ENCODE measurements at regions not wholly inside any gene's neighbourhood (a gene's known extent, or its start where the extent isn't known, plus 50 kb on each side); places are given as distances from the start of the nearest gene placed in this dataset.

DNA sequence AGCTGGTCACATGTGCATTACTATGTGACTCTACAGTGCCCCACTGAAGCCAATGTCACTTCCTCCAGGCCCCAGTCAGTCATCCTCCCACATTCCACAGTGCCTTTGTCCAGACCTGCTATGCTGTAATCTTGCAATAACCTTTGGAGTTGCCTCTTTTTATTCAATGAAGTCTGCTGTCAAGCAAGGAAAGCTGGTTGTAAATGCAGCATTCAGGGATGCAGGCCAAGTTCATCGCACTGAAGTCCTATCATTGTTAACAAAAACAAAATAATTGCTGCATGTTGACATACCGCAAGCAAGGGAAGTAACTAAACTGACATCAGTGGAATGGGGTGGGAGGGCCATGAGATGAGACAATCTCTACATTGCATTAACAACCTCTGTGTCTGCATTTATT is 131.2 kb upstream of the CDYL start:
- peaks cover 0 to 13% (median 8%) of the 10 kb centered on the region in 9 donors for H3K4me1 ChIP-seq
- H3K27ac ChIP-seq, result no peak overlapping the region
- H3K27me3 ChIP-seq, result peaks cover 0 to 3% (median 0%) of the 10 kb centered on the region in 7 donors
- TF ChIP-seq, protein P1, sequence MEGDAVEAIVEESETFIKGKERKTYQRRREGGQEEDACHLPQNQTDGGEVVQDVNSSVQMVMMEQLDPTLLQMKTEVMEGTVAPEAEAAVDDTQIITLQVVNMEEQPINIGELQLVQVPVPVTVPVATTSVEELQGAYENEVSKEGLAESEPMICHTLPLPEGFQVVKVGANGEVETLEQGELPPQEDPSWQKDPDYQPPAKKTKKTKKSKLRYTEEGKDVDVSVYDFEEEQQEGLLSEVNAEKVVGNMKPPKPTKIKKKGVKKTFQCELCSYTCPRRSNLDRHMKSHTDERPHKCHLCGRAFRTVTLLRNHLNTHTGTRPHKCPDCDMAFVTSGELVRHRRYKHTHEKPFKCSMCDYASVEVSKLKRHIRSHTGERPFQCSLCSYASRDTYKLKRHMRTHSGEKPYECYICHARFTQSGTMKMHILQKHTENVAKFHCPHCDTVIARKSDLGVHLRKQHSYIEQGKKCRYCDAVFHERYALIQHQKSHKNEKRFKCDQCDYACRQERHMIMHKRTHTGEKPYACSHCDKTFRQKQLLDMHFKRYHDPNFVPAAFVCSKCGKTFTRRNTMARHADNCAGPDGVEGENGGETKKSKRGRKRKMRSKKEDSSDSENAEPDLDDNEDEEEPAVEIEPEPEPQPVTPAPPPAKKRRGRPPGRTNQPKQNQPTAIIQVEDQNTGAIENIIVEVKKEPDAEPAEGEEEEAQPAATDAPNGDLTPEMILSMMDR (IDR thresholded peaks at IDR 0.05), result no peak
- intact Hi-C loops (cut with DNase I), result loop anchor here in 5 of 10 donors (5.0 to 10.0 kb wide), 2 partner anchors 130 to 132 kb away; partner anchors contain the start of gene CDYL (in 5 of the 5)
- 67 to 70% methylated on average over 2 of the region's 2 CpGs for WGBS, 2 donors
- H3K9me3 ChIP-seq, result peaks cover 0 to 7% (median 0%) of the 10 kb centered on the region in 11 donors
- no peak for ATAC-seq
- no peak overlapping the region for H3K4me3 ChIP-seq
- no peak for DNase-seq
- H3K36me3 ChIP-seq, result no peaks in the 10 kb centered on the region

DNA sequence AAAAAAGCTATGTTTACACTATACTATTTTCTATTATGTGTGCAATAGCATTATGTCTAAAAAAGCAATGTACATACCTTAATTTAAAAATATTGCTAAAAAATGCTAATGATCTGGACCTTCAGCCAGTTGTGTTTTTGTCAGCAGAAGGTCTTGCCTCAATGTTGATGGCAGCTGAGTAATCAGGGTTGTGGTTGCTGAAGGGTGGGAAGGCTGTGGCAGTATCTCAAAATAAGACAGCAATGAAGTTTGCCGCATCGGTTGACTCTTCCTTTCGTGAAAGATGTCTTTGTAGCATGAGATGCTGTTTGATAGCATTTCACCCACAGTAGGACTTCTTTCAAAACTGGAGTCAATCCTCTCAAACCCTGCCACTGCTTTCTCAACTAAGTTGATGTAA is 134.7 kb upstream of the CDYL start:
- H3K4me3 ChIP-seq, result no peak overlapping the region
- H3K9me3 ChIP-seq, result peaks cover 0 to 7% (median 0%) of the 10 kb centered on the region in 11 donors
- H3K4me1 ChIP-seq, result no peaks in the 10 kb centered on the region
- TF ChIP-seq, protein P1 (IDR thresholded peaks at IDR 0.05), result no peak
- H3K36me3 ChIP-seq, result no peaks in the 10 kb centered on the region
- ATAC-seq, result no peak
- no peak for DNase-seq
- H3K27me3 ChIP-seq, result no peaks in the 10 kb centered on the region
- H3K27ac ChIP-seq, result no peak overlapping the region
- WGBS, 2 donors, result 97 to 99% methylated on average over 3 of the region's 3 CpGs
- intact Hi-C loops (cut with DNase I), result loop anchor here in 2 of 10 donors (10.0 kb wide), 1 partner anchor 133 kb away; the partner anchor contains the start of gene CDYL (in 2 of the 2)

DNA sequence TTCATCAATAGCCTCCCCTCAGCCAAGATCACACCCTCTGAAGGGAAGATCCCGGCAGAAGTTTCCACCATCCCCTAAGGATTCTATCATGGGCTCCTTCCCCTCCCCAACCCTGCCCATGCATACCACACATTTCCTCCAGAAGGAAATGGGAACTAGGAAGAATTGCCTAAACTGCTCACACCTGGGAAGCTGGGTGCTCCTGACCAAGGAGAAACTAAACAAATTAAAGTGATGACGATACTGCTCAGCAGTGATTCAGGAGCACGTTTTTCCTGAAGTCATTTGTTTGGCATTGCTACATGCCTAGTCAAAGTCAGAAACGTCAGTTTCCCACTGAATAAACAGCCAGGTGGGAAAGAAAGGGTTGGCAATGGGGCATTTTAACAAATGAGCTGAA is 136.1 kb upstream of the CDYL start:
- DNase-seq, result no peak
- Histone ChIP-seq H3K27ac (no peak overlapping the region), H3K9me3 (peaks cover 0 to 7% (median 0%) of the 10 kb centered on the region in 11 donors), H3K4me3 (no peak overlapping the region), H3K36me3 (no peaks in the 10 kb centered on the region), H3K4me1 (no peaks in the 10 kb centered on the region), H3K27me3 (no peaks in the 10 kb centered on the region)
- TF ChIP-seq, protein P1 (IDR thresholded peaks at IDR 0.05), result no peak
- intact Hi-C loops (cut with DNase I), result loop anchor here in 2 of 10 donors (10.0 kb wide), 1 partner anchor 135 kb away; the partner anchor contains the start of gene CDYL (in 2 of the 2)
- no peak for ATAC-seq
- 50 to 51% methylated on average over 4 of the region's 4 CpGs for WGBS, 2 donors

DNA sequence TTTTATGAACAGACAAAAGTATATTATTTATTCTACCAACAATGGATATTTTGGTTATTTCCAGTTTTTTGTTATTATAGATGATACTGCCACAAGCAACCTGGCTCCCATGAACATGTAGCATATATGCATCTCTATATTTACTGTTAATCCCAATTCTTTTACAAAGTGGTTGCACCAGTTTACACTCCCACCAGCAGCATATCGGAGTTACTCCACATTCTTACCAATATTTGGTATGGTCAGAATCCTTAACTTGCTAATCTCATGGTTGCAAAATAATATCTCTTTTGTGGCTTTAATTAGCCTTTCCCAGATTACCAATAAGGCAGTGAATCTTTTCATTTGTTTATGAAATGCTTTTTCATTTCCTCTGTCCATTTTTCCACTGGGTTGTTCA is 137.6 kb upstream of the CDYL start:
- H3K9me3 ChIP-seq, result peaks cover 0 to 7% (median 0%) of the 10 kb centered on the region in 11 donors
- WGBS, 2 donors, result 94 to 97% methylated on average over 1 of the region's 1 CpG
- no peak overlapping the region for H3K4me3 ChIP-seq
- ATAC-seq (no peak), DNase-seq (no peak)
- H3K27me3 ChIP-seq, result no peaks in the 10 kb centered on the region
- intact Hi-C loops (cut with DNase I), result no loop called here
- TF ChIP-seq, protein P1 (IDR thresholded peaks at IDR 0.05), result no peak
- no peaks in the 10 kb centered on the region for H3K36me3 ChIP-seq
- H3K4me1 ChIP-seq, result no peaks in the 10 kb centered on the region
- no peak overlapping the region for H3K27ac ChIP-seq

Data from heart right ventricle (tissue), 16 donors.